Kidney tubule cell (primary cell): ENCODE measurements at regions not wholly inside any gene's neighbourhood (a gene's known extent, or its start where the extent isn't known, plus 50 kb on each side); places are given as distances from the start of the nearest gene placed in this dataset.
"Not testable (repeated sequence)": the region's sequence is repeated elsewhere in the genome, so short reads cannot be mapped to it uniquely, and the experiment has no call there.

ENCODE experiments used
- DNase-seq: peaks from one replicate; pipeline ENCODE4 v3.0.0-alpha.2; 2018; ENCODE audit warnings: low spot score

- no peak for DNase-seq
Measured at GRCh38 chr17:36845916-36846315, 91.4 kb upstream of the LHX1 start.

DNA sequence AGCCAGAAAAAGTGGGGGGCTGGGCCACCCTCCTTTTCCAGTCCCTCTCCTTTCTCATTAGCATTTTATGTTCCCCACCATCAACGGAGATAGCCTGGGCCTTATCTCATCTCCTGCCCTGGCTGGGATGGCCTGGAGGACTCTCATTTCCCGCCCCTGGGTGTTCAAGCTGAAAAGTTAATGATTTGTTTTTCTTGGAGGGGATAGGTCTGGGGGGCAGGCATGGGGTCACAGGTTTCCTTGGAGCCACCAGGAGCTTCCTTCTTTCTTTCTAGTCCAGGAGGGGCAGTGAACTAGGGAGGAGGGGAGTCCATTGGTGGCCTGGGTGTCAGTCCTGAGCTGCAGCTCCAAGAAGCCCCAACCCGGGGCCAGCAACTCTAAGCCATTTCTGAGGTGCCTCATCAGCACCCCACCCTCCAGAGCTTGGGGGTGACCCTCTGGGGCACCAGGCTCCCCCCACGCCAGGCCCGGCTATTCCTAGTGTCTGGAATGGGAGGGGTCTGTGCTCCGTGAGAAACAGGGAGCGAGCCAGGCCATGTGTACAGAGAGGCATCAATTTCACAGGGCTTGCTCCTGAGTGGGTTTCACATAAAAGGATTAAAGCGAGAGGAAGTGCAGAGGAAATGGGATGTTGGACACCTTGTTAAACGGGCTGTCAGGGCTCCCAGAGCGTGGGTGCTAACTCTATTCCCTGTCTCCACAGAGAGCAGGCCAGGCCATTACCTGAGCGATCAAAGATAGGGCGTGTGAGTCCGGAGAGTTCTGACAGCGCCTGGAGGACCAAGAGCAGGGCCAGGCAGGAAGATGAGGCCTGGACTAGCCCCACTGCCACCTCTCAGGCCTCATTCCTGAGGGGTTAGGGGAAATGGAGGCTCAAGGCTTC lies 90.6 kb upstream of the LHX1 start:
- DNase-seq, result no peak

DNA sequence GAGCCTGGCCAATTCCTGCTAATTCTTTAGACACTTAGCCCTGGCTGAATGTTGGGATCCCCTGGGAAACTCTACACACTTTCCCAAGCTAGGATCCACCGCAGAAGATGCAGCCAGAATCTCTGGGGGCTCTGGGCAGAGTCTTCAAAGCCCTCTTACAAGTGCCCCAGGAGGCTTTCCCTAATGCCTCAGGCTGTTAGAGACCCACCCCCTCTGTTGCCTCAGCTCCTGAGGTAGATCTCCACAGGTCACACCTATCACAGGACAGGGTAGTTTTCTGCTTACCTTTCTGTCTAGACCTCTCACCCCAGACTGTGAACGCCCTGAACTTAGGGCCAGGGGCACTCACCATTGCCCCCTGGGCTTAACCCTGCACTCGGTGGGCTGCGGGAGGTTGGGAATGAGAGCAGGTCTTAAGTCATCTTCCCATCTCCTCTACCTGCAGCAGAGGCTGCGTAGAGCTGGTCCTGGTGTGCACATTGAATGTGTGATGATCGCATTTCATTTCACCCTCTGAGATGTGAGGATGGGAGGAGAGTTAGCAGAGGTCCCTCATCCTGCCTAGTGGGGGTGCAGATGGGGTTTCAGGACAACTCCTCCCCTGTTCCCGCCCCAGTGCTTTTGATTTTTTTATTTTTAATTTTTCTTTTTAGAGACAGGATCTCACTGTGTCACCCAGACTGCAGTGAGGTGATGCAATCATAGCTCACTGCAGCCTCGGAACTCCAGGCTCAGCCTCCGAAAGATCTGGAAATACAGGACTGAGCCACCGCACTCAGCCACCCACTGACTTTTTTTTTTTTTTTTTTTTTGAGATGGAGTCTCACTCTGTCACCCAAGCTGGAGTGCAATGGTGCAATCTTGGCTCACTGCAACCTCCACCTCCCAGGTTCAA lies 89.0 kb upstream of the LHX1 start:
- DNase-seq, result no peak

DNA sequence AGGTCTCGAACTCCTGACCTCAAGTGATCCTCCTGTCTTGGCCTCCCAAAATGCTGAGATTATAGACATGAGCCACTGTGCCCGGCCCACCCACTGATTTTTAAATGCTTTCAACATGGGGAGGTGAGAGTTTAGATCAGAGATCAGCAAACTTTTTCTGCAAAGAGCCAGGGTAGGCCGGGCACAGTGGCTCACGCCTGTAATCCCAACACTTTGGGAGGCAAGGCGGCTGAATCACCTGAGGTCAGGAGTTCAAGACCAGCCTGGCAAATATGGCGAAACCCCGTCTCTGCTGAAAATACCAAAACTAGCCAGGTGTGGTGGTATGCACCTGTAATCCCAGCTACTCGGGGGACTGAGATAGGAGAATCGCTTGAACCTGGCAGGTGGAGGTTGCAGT lies 88.3 kb upstream of the LHX1 start:
- peak; percentile 19 for DNase-seq

- DNase-seq, result peak; percentile 72
Measured at GRCh38 chr17:36849871-36850348, 87.4 kb upstream of the LHX1 start.

GRCh38 chr17:36850790-36851189 lies 86.5 kb upstream of the LHX1 start:
- peak; percentile 73 for DNase-seq

GRCh38 chr17:36851250-36851649 lies 86.0 kb upstream of the LHX1 start:
- peak; percentile 42 for DNase-seq

GRCh38 chr17:36852478-36852877 lies 84.8 kb upstream of the LHX1 start:
- not testable (repeated sequence) for DNase-seq

- DNase-seq, result no peak
Measured at GRCh38 chr17:36854982-36855381, 82.3 kb upstream of the LHX1 start.

DNA sequence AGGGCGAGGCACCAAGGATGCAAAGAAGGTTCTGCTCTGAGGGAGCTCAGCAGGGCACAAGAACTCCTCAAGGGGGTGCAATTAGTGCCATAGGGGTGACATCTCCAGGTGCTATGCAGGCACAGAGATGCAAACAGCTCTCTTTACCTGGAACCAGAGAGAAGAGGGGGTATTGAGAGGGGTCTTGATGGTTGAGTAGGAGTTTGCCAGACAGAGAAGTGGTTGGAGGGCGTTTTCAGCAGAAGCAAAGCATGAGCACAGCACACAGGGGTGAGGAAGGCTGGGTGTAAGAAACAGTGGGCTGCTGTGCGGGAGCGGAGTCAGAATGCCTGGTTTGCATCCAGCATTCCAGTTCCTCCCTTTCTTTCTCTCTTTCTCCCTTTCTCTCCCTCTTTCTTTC lies 81.8 kb upstream of the LHX1 start:
- no peak for DNase-seq

DNA sequence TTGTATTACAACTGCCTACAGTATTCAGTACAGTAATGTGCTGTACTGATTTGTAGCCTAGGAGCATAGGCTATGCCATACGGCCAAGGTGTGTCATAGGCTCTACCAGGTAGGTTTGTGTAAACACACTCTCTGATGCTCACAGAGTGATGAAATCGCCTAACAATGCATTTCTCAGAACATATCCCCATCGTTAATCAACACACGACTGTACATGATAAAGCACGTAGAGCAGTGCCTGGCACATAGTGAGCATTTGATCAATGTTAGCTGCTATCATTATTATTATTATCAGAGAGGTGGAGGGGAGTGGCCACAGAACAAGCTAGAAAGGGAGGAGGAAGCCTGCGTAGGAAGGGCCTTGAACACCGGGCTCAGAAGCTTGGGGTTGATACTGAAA lies 81.1 kb upstream of the LHX1 start:
- DNase-seq, result peak; percentile 44

- no peak for DNase-seq
Measured at GRCh38 chr17:36856903-36857381, 80.3 kb upstream of the LHX1 start.

- DNase-seq, result no peak
Measured at GRCh38 chr17:36857698-36858097, 79.6 kb upstream of the LHX1 start.

DNA sequence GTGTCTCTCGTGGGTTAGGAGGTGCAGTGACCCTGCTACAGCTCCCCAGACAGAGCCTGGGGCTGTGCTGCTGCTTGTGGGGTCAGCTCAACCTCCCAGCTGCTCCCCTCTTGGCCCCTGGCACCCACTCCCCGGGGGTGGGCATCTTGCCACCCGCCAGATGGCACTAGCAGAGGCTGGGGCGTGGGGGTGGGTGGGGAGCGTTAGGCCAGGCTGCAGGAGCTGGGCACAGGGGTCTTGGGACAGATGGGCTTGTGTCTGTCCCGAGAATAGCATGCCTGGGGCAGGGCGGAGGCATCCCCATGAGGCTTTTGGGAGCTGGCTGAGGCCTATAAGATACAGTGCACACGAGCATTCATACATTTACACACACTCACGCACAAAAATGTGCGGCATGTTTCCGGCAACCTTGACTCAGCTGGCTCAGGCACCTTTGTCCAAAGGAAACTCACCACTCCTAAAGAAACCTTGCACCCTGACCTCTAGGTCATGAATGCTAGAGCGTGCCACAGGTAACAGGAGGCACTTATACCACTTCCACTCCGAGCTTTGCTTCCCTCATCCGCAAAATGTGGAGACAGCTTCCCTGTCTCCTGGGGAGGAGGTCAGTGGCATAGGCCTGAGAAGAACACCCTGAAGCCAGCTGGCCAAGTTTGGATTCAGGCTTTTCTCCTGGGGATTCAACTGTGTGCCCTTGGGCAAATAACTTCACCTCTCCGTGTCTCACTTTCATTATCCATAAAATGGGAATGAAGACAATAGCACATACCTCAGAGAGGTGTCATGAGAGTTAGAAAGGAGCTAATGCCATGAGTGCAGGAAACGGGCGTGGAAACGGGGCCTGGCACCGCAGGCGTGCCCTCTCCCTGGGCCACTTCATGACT lies 78.9 kb upstream of the LHX1 start:
- DNase-seq, result peak; percentile 53

- no peak for DNase-seq
Measured at GRCh38 chr17:36859003-36859300, 78.3 kb upstream of the LHX1 start.

DNA sequence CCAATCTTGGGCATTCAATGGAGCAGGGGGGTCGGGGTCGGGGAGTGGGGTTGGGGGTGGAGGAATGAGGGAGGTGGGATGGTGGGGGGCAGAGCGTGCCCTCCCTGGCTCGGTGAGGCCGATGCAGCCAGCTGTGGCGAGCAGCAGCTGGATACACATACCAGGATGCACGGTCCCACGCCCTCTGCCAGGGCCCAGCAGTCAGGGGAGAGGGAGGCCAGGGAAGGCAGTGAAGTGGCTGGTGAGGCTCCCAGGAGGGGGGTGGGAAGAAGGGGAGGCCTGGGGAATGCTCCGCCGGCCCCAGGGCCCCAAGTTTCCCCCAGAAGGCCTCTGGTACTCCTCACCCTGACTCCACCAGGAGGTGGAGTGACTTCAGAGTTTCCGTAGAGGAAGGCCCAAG lies 77.6 kb upstream of the LHX1 start:
- DNase-seq, result no peak

DNA sequence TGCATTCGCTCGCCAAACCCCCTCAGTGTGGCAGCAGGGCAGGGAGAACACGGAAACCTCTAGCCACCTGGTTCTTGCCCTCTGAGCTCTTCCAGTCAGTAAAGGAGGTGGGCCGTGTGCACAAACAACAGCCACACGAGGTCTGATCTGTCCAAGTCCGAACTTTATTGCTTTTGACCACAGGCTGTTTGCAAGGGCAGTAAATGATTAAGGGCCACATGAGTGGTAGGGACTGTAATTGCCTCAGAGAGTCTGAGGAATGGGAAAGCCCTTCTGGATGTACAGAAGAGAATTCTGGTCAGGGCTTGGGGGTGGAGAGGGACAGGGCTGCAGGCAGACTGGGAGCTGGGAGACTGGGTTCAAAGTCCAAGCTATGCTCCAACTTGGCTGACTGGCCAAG lies 75.7 kb upstream of the LHX1 start:
- DNase-seq, result peak; percentile 64

- no peak for DNase-seq
Measured at GRCh38 chr17:36862116-36862920, 75.0 kb upstream of the LHX1 start.

DNA sequence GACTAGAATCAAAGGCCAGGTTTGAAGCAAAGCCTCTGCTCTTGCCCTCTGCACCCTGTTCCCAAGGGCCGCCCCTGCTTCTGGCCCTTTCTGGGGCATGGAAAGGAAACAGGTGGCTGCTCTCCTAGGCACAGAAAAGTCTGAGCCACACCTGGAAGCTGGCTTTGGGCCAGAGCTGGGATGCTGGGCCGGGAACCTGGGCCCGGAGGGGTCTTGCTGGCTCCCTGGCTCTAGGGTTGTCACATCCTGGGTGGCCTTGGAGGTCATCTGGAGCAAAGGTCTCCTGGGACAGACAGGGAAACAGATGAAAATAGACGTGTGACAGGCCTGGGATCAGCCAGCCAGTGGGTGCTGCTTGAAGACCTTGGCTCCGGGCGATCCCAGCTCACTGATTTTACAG lies 74.1 kb upstream of the LHX1 start:
- no peak for DNase-seq

DNA sequence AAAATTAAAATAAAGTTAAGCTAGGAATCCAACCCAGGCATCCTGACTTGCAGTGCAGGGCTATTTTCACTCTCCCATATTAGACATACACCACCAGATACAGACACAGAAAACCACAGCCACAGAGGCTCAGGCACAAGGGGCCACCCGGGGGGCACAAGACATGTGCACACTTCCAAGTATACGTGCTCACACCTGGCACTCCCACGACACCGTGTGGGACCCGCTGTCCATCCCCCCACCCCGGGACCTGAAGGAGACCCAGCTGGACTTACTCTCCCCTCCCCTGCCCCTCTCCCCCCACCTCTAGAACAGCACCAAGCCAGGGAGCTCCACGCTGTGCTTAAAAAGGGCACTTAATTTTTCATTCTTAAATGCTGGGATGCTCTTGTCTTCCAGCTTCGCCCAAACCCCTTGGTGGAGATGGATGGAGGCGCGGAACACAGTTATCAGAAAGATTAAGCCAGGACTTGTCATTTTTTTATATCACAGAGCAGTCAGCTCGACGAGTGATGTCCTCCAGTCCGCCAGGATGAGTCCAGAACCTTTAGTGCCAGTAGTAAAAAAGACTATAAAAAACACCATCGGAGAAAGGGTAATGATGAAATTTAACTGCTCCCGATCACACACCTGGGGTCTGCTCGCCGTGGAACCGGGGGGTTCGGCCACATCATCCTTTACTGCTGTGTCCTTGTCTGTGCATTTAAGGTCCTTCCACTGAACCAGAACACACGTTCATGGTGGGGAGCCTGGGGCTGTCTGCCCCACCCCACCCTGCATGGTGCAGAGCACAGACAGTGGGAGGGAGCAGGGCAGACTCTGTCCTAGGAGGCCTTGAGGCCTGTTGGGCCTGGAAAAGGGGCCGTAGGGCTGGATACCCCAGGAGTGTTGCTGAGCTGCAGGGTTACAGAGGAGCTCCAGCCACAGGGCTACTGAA lies 73.3 kb upstream of the LHX1 start:
- no peak for DNase-seq
